SK-N-SH treated with all-trans-retinoic acid at 6 μM for 48 hours (cell line): ENCODE measurements at regions not wholly inside any gene's neighbourhood (a gene's known extent, or its start where the extent isn't known, plus 50 kb on each side); places are given as distances from the start of the nearest gene placed in this dataset.

Experiments
- ATAC-seq: fragments of 200-7000 bp; cut with Tn5 transposase; 3 replicates; pipeline ENCODE4 v1.9.1; 2020; ENCODE audit warnings: mild to moderate bottlenecking, moderate library complexity
- ARNTL ChIP-seq: fragments of 450-650 bp; formaldehyde crosslinking; IDR thresholded peaks from 2 replicates; pipeline ENCODE4 v1.5.0; 2020; ENCODE audit warnings: low read depth, mild to moderate bottlenecking, moderate library complexity, borderline replicate concordance
- BACH2 ChIP-seq: fragments of 250-450 bp; sonication (Bioruptor Pico); IDR thresholded peaks from 2 replicates; pipeline ENCODE4 v1.9.0; 2021; ENCODE audit warnings: mild to moderate bottlenecking, borderline replicate concordance
- CSDC2 ChIP-seq: fragments of 250-450 bp; sonication (Bioruptor Pico); IDR thresholded peaks from 2 replicates; pipeline ENCODE4 v1.5.0; 2020; ENCODE audit warnings: mild to moderate bottlenecking, moderate library complexity
- CSRNP3 ChIP-seq: fragments of 250-450 bp; sonication (Bioruptor Pico); IDR thresholded peaks from 2 replicates; pipeline ENCODE4 v1.5.1; 2021; ENCODE audit warnings: mild to moderate bottlenecking, moderate library complexity
- ISL1 ChIP-seq: fragments of 250-450 bp; sonication (Bioruptor Pico); IDR thresholded peaks from 2 replicates; pipeline ENCODE4 v2.1.2; 2022; ENCODE audit warnings: mild to moderate bottlenecking, moderate library complexity
- OSR1 ChIP-seq: fragments of 250-450 bp; sonication (Bioruptor Pico); IDR thresholded peaks from 2 replicates; pipeline ENCODE4 v1.8.0; 2022; ENCODE audit warnings: moderate library complexity, mild to moderate bottlenecking, inconsistent platforms
- POU6F1 ChIP-seq: fragments of 250-450 bp; sonication (Bioruptor Pico); IDR thresholded peaks from 2 replicates; pipeline ENCODE4 v1.8.0; 2021; ENCODE audit warnings: low read depth, mild to moderate bottlenecking, moderate library complexity, borderline replicate concordance
- RARB ChIP-seq: fragments of 250-450 bp; sonication (Bioruptor Pico); IDR thresholded peaks from 2 replicates; pipeline ENCODE4 v1.8.0; 2021; ENCODE audit warnings: mild to moderate bottlenecking, moderate library complexity
- SNAI2 ChIP-seq: fragments of 250-450 bp; sonication (Bioruptor Pico); IDR thresholded peaks from 2 replicates; pipeline ENCODE4 v1.5.0; 2020; ENCODE audit warnings: mild to moderate bottlenecking, moderate library complexity
- TCF4 ChIP-seq: fragments of 250-450 bp; sonication (Bioruptor Pico); IDR thresholded peaks from 2 replicates; pipeline ENCODE4 v1.8.0; 2021; ENCODE audit warnings: mild to moderate bottlenecking, moderate library complexity, borderline replicate concordance
- ZC3H10 ChIP-seq: fragments of 250-450 bp; sonication (Bioruptor Pico); IDR thresholded peaks from 2 replicates; pipeline ENCODE4 v1.5.1; 2021; ENCODE audit warnings: mild to moderate bottlenecking, moderate library complexity
- ZFP3 ChIP-seq: fragments of 250-450 bp; sonication (Bioruptor Pico); IDR thresholded peaks from 2 replicates; pipeline ENCODE4 v1.5.0; 2020; ENCODE audit warnings: mild to moderate bottlenecking, moderate library complexity
- ZFP30 ChIP-seq: fragments of 450-650 bp; formaldehyde crosslinking; IDR thresholded peaks from 2 replicates; pipeline ENCODE4 v1.5.0; 2022; ENCODE audit warnings: mild to moderate bottlenecking, moderate library complexity
- ZNF565 ChIP-seq: fragments of 450-650 bp; formaldehyde crosslinking; conservative IDR thresholded peaks from 2 replicates; pipeline ENCODE4 v1.5.0; 2020; ENCODE audit warnings: low read depth, mild to moderate bottlenecking, moderate library complexity
- ZNF70 ChIP-seq: fragments of 450-650 bp; formaldehyde crosslinking; IDR thresholded peaks from 2 replicates; pipeline ENCODE4 v1.5.0; 2020; ENCODE audit warnings: mild to moderate bottlenecking, moderate library complexity
- TF ChIP-seq, protein P1 (sequence below): fragments of 250-450 bp; sonication (Bioruptor Pico); IDR thresholded peaks from 2 replicates; pipeline ENCODE4 v1.8.0; 2020; ENCODE audit warnings: mild to moderate bottlenecking, moderate library complexity, borderline replicate concordance
- TF ChIP-seq, protein P2 (sequence below): fragments of 250-450 bp; sonication (Bioruptor Pico); IDR thresholded peaks from 2 replicates; pipeline ENCODE4 v1.5.1; 2020; ENCODE audit warnings: low read depth, mild to moderate bottlenecking, moderate library complexity
- TF ChIP-seq, protein P3 (sequence below): fragments of 250-450 bp; sonication (Bioruptor Pico); IDR thresholded peaks from 2 replicates; pipeline ENCODE4 v1.5.0; 2020; ENCODE audit warnings: mild to moderate bottlenecking, moderate library complexity

GRCh38 chr3:69488026-69488425 is 102.1 kb upstream of the FRMD4B start:
- no peak for ATAC-seq

GRCh38 chr3:69485489-69485888 is 99.6 kb upstream of the FRMD4B start:
- TF ChIP-seq ZC3H10 (CRISPR knock-in tag) (no peak), ISL1 (CRISPR knock-in tag) (no peak), POU6F1 (CRISPR knock-in tag) (no peak), OSR1 (no peak), CSDC2 (CRISPR knock-in tag) (no peak), ZFP30 (CRISPR knock-in tag) (no peak)
- ATAC-seq: no peak

More at GRCh38 chr3:69488026-69488425, 102.1 kb upstream of the FRMD4B start:
- TF ChIP-seq, protein P1, sequence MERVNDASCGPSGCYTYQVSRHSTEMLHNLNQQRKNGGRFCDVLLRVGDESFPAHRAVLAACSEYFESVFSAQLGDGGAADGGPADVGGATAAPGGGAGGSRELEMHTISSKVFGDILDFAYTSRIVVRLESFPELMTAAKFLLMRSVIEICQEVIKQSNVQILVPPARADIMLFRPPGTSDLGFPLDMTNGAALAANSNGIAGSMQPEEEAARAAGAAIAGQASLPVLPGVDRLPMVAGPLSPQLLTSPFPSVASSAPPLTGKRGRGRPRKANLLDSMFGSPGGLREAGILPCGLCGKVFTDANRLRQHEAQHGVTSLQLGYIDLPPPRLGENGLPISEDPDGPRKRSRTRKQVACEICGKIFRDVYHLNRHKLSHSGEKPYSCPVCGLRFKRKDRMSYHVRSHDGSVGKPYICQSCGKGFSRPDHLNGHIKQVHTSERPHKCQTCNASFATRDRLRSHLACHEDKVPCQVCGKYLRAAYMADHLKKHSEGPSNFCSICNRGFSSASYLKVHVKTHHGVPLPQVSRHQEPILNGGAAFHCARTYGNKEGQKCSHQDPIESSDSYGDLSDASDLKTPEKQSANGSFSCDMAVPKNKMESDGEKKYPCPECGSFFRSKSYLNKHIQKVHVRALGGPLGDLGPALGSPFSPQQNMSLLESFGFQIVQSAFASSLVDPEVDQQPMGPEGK (CRISPR knock-in tag): no peak
- no peak for TF ChIP-seq SNAI2 (CRISPR knock-in tag)
- no peak for TF ChIP-seq ZNF565
- TF ChIP-seq CSDC2 (CRISPR knock-in tag): no peak
- TF ChIP-seq ISL1 (CRISPR knock-in tag): no peak
- TF ChIP-seq BACH2 (CRISPR knock-in tag): no peak
- TF ChIP-seq CSRNP3: no peak
- TF ChIP-seq ZFP30 (CRISPR knock-in tag): no peak
- TF ChIP-seq POU6F1 (CRISPR knock-in tag): no peak
- no peak for TF ChIP-seq TCF4 (CRISPR knock-in tag)
- no peak for TF ChIP-seq ZNF70 (CRISPR knock-in tag)
- no peak for TF ChIP-seq ARNTL (CRISPR knock-in tag)
- TF ChIP-seq, protein P2, sequence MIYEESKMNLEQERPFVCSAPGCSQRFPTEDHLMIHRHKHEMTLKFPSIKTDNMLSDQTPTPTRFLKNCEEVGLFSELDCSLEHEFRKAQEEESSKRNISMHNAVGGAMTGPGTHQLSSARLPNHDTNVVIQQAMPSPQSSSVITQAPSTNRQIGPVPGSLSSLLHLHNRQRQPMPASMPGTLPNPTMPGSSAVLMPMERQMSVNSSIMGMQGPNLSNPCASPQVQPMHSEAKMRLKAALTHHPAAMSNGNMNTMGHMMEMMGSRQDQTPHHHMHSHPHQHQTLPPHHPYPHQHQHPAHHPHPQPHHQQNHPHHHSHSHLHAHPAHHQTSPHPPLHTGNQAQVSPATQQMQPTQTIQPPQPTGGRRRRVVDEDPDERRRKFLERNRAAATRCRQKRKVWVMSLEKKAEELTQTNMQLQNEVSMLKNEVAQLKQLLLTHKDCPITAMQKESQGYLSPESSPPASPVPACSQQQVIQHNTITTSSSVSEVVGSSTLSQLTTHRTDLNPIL: no peak
- TF ChIP-seq, protein P3, sequence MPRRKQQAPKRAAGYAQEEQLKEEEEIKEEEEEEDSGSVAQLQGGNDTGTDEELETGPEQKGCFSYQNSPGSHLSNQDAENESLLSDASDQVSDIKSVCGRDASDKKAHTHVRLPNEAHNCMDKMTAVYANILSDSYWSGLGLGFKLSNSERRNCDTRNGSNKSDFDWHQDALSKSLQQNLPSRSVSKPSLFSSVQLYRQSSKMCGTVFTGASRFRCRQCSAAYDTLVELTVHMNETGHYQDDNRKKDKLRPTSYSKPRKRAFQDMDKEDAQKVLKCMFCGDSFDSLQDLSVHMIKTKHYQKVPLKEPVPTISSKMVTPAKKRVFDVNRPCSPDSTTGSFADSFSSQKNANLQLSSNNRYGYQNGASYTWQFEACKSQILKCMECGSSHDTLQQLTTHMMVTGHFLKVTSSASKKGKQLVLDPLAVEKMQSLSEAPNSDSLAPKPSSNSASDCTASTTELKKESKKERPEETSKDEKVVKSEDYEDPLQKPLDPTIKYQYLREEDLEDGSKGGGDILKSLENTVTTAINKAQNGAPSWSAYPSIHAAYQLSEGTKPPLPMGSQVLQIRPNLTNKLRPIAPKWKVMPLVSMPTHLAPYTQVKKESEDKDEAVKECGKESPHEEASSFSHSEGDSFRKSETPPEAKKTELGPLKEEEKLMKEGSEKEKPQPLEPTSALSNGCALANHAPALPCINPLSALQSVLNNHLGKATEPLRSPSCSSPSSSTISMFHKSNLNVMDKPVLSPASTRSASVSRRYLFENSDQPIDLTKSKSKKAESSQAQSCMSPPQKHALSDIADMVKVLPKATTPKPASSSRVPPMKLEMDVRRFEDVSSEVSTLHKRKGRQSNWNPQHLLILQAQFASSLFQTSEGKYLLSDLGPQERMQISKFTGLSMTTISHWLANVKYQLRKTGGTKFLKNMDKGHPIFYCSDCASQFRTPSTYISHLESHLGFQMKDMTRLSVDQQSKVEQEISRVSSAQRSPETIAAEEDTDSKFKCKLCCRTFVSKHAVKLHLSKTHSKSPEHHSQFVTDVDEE (CRISPR knock-in tag): no peak
- no peak for TF ChIP-seq ZC3H10 (CRISPR knock-in tag)
- TF ChIP-seq OSR1: no peak
- TF ChIP-seq RARB (CRISPR knock-in tag): no peak
- TF ChIP-seq, all 23 proteins: peak for 0

- no peak for ATAC-seq
- no peak for TF ChIP-seq OSR1
- no peak for TF ChIP-seq SNAI2 (CRISPR knock-in tag)
- no peak for TF ChIP-seq CSRNP3
- TF ChIP-seq RARB (CRISPR knock-in tag): no peak
- TF ChIP-seq, protein P2: no peak
- TF ChIP-seq ZNF70 (CRISPR knock-in tag): no peak
- no peak for TF ChIP-seq ZFP3 (CRISPR knock-in tag)
- TF ChIP-seq, protein P3 (CRISPR knock-in tag): no peak
Measured at GRCh38 chr3:69484507-69485393, 98.9 kb upstream of the FRMD4B start.
